ENCODE measurements at regions not wholly inside any gene's neighbourhood (a gene's known extent, or its start where the extent isn't known, plus 50 kb on each side); places are given as distances from the start of the nearest gene placed in this dataset.

DNA sequence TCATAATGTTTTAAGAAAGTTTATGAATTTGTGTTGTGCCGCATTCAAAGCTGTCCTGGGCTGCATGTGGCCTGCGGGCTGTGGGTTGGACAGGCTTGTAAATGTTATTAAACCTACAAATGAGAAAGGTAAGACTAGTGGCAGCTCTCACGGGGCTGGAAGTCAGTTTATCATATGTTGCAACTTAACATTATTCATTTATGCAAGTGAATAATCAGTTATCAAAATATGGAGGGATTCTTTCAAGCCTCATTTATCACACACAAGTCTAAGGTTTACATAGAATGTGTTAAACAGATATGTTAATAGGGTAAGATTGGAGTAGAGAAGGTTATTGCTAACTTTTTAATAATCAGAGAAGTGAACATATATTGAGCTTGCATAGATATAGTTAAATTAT, 442.5 kb upstream of the RGS6 start:
- Histone ChIP-seq H3F3A (ENCODE audit: insufficient read depth, low read length) (no peaks in the 10 kb centered on the region), H3K27me3 (ENCODE audit: insufficient read depth, low read length) (no peaks in the 10 kb centered on the region), H3K36me3 (ENCODE audit: insufficient read depth, low read length) (no peaks in the 10 kb centered on the region), H4K20me1 (ENCODE audit: insufficient read depth, low read length) (no peaks in the 10 kb centered on the region), H3K4me3 (ENCODE audit: low read depth, low read length, poor library complexity, severe bottlenecking) (no peak overlapping the region), H3K79me2 (ENCODE audit: insufficient read depth, low read length) (peaks cover 3% of the 10 kb centered on the region; the same call in 1 of the 2 replicates), H3K9me3 (ENCODE audit: low read length) (no peaks in the 10 kb centered on the region), H3K4me1 (ENCODE audit: insufficient read depth, low read length, severe bottlenecking) (no peaks in the 10 kb centered on the region), H3K9ac (ENCODE audit: low read length) (no peak overlapping the region), H2AFZ (ENCODE audit: low read length) (no peak overlapping the region), H3K27ac (ENCODE audit: low read depth, low read length, poor library complexity, severe bottlenecking) (no peak overlapping the region), H3K9me2 (ENCODE audit: low read depth, low read length) (no peaks in the 10 kb centered on the region), H3K4me2 (ENCODE audit: low read length) (no peak overlapping the region)
- TF ChIP-seq EZH2 (IDR thresholded peaks at IDR 0.05; ENCODE audit: borderline replicate concordance, low read length), result no peak
- TF ChIP-seq, protein P1, sequence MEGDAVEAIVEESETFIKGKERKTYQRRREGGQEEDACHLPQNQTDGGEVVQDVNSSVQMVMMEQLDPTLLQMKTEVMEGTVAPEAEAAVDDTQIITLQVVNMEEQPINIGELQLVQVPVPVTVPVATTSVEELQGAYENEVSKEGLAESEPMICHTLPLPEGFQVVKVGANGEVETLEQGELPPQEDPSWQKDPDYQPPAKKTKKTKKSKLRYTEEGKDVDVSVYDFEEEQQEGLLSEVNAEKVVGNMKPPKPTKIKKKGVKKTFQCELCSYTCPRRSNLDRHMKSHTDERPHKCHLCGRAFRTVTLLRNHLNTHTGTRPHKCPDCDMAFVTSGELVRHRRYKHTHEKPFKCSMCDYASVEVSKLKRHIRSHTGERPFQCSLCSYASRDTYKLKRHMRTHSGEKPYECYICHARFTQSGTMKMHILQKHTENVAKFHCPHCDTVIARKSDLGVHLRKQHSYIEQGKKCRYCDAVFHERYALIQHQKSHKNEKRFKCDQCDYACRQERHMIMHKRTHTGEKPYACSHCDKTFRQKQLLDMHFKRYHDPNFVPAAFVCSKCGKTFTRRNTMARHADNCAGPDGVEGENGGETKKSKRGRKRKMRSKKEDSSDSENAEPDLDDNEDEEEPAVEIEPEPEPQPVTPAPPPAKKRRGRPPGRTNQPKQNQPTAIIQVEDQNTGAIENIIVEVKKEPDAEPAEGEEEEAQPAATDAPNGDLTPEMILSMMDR (IDR thresholded peaks at IDR 0.05; ENCODE audit: low read length), result no peak

DNA sequence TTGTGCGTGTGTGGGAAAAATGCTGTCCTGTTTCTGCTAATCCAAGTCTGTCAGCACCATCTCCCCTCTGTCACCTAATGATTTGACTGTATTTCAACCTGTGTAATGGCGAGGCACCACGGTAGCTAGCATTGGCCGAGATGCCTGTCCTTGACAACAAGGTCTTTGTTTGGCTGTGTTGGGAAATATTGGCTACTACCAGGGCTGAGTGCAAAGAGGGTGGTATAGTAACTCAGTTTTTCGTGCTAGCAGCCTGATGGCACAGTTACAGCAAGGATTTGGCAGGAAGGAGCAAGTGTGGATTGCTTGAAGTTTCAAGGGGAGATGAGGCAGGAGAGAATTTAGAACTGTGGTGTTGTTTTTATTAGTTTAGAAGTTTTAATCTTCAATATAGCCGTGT, 440.3 kb upstream of the RGS6 start:
- no peak overlapping the region for H3K4me2 ChIP-seq (ENCODE audit: low read length)
- no peak overlapping the region for H3K4me3 ChIP-seq (ENCODE audit: low read depth, low read length, poor library complexity, severe bottlenecking)
- no peaks in the 10 kb centered on the region for H3K4me1 ChIP-seq (ENCODE audit: insufficient read depth, low read length, severe bottlenecking)
- H2AFZ ChIP-seq (ENCODE audit: low read length), result no peak overlapping the region
- TF ChIP-seq, protein P1 (IDR thresholded peaks at IDR 0.05; ENCODE audit: low read length), result no peak
- no peak overlapping the region for H3K9ac ChIP-seq (ENCODE audit: low read length)
- H3K9me3 ChIP-seq (ENCODE audit: low read length), result no peaks in the 10 kb centered on the region
- no peaks in the 10 kb centered on the region; the same call in 1 of the 2 replicates for H3K36me3 ChIP-seq (ENCODE audit: insufficient read depth, low read length)
- no peaks in the 10 kb centered on the region for H4K20me1 ChIP-seq (ENCODE audit: insufficient read depth, low read length)
- no peaks in the 10 kb centered on the region for H3F3A ChIP-seq (ENCODE audit: insufficient read depth, low read length)
- H3K9me2 ChIP-seq (ENCODE audit: low read depth, low read length), result no peaks in the 10 kb centered on the region
- H3K79me2 ChIP-seq (ENCODE audit: insufficient read depth, low read length), result peaks cover 3% of the 10 kb centered on the region; the same call in 1 of the 2 replicates
- H3K27ac ChIP-seq (ENCODE audit: low read depth, low read length, poor library complexity, severe bottlenecking), result no peak overlapping the region
- H3K27me3 ChIP-seq (ENCODE audit: insufficient read depth, low read length), result no peaks in the 10 kb centered on the region

DNA sequence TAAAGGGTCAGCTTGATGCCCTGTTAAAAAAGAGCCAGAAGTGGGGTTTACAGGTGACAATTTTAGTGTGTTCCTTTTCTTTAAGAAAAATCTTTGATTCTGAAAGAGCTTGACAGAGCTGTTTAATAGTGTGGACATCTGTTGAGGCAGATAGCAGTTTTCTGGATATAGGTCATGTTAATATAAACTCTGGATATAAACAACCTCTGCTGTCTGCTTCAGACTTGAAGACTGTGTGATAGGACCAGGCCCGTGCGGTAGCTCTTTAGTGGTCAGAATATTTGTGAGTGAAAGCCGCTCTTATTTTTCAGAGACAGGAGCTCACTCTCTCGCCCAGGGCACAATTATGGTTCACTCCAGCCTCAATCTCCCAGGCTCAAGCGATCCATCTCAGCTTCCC, 439.9 kb upstream of the RGS6 start:
- H3K4me2 ChIP-seq (ENCODE audit: low read length), result no peak overlapping the region
- no peaks in the 10 kb centered on the region for H3K27me3 ChIP-seq (ENCODE audit: insufficient read depth, low read length)
- no peak overlapping the region for H3K27ac ChIP-seq (ENCODE audit: low read depth, low read length, poor library complexity, severe bottlenecking)
- H3K4me3 ChIP-seq (ENCODE audit: low read depth, low read length, poor library complexity, severe bottlenecking), result no peak overlapping the region
- no peak for TF ChIP-seq EZH2 (IDR thresholded peaks at IDR 0.05; ENCODE audit: borderline replicate concordance, low read length)
- TF ChIP-seq, protein P1 (IDR thresholded peaks at IDR 0.05; ENCODE audit: low read length), result no peak
- peaks cover 3% of the 10 kb centered on the region; the same call in 1 of the 2 replicates for H3K79me2 ChIP-seq (ENCODE audit: insufficient read depth, low read length)
- H3K4me1 ChIP-seq (ENCODE audit: insufficient read depth, low read length, severe bottlenecking), result no peaks in the 10 kb centered on the region
- no peaks in the 10 kb centered on the region for H3K9me3 ChIP-seq (ENCODE audit: low read length)
- H2AFZ ChIP-seq (ENCODE audit: low read length), result no peak overlapping the region
- no peak overlapping the region for H3K9ac ChIP-seq (ENCODE audit: low read length)
- H3F3A ChIP-seq (ENCODE audit: insufficient read depth, low read length), result no peaks in the 10 kb centered on the region
- no peaks in the 10 kb centered on the region; the same call in 1 of the 2 replicates for H3K36me3 ChIP-seq (ENCODE audit: insufficient read depth, low read length)
- no peaks in the 10 kb centered on the region for H3K9me2 ChIP-seq (ENCODE audit: low read depth, low read length)
- no peaks in the 10 kb centered on the region for H4K20me1 ChIP-seq (ENCODE audit: insufficient read depth, low read length)

Measured in OCI-LY1 (cell line).